Glomerular visceral epithelial cell (primary cell): ENCODE measurements at regions not wholly inside any gene's neighbourhood (a gene's known extent, or its start where the extent isn't known, plus 50 kb on each side); places are given as distances from the start of the nearest gene placed in this dataset.

Experiments used
- DNase-seq: peaks from one replicate; pipeline ENCODE4 v3.0.0-alpha.2; 2016; ENCODE audit errors: extremely low spot score

GRCh38 chr3:168248383-168249204 is 152.9 kb upstream of the GOLIM4 start:
- DNase-seq = peak; percentile 34

- DNase-seq = no peak
These were observed 145.4 kb upstream of the GOLIM4 start for GRCh38 chr3:168241156-168241555.

GRCh38 chr3:168239287-168239686 is 143.6 kb upstream of the GOLIM4 start:
- no peak for DNase-seq

- no peak for DNase-seq
These were observed 137.3 kb upstream of the GOLIM4 start for GRCh38 chr3:168233001-168233400.

GRCh38 chr3:168223085-168223484 is 127.4 kb upstream of the GOLIM4 start:
- no peak for DNase-seq

- no peak for DNase-seq
These were observed 124.8 kb upstream of the GOLIM4 start for GRCh38 chr3:168220556-168220955.

GRCh38 chr3:168219530-168219929 is 123.8 kb upstream of the GOLIM4 start:
- no peak for DNase-seq

GRCh38 chr3:168218600-168218999 is 122.9 kb upstream of the GOLIM4 start:
- no peak for DNase-seq

- DNase-seq = no peak
These were observed 121.1 kb upstream of the GOLIM4 start for GRCh38 chr3:168216851-168217250.

- DNase-seq = no peak
These were observed 118.2 kb upstream of the GOLIM4 start for GRCh38 chr3:168213920-168214319.

GRCh38 chr3:168212664-168213285 is 117.1 kb upstream of the GOLIM4 start:
- no peak for DNase-seq

GRCh38 chr3:168205451-168205850 is 109.7 kb upstream of the GOLIM4 start:
- no peak for DNase-seq

GRCh38 chr3:168197162-168197561 is 101.4 kb upstream of the GOLIM4 start:
- no peak for DNase-seq

GRCh38 chr3:168191856-168192255 is 96.1 kb upstream of the GOLIM4 start:
- no peak for DNase-seq

GRCh38 chr3:168187233-168187632 is 91.5 kb upstream of the GOLIM4 start:
- no peak for DNase-seq

GRCh38 chr3:168186293-168186983 is 90.7 kb upstream of the GOLIM4 start:
- no peak for DNase-seq

- no peak for DNase-seq
These were observed 88.0 kb upstream of the GOLIM4 start for GRCh38 chr3:168183774-168184173.

GRCh38 chr3:168168743-168169142 is 73.0 kb upstream of the GOLIM4 start:
- DNase-seq = no peak

- peak; percentile 67 for DNase-seq
These were observed 69.9 kb upstream of the GOLIM4 start for GRCh38 chr3:168165390-168166269.

GRCh38 chr3:168162172-168162571 is 66.4 kb upstream of the GOLIM4 start:
- no peak for DNase-seq

GRCh38 chr3:168161696-168162095 is 66.0 kb upstream of the GOLIM4 start:
- no peak for DNase-seq

- DNase-seq = no peak
These were observed 62.2 kb upstream of the GOLIM4 start for GRCh38 chr3:168157903-168158302.
